ENCODE measurements at regions not wholly inside any gene's neighbourhood (a gene's known extent, or its start where the extent isn't known, plus 50 kb on each side); places are given as distances from the start of the nearest gene placed in this dataset.
"Not testable (repeated sequence)": the region's sequence is repeated elsewhere in the genome, so short reads cannot be mapped to it uniquely, and the experiment has no call there.

- not testable (repeated sequence) for DNase-seq
Observed at GRCh38 chr2:187610450-187610849, 56.2 kb upstream of the TFPI start.

- DNase-seq, result no peak
Observed at GRCh38 chr2:187612857-187613256, 58.6 kb upstream of the TFPI start.

GRCh38 chr2:187614756-187615155 lies 60.5 kb upstream of the TFPI start:
- no peak for DNase-seq

GRCh38 chr2:187615364-187615763 lies 61.1 kb upstream of the TFPI start:
- no peak for DNase-seq

GRCh38 chr2:187615902-187616301 lies 61.7 kb upstream of the TFPI start:
- no peak for DNase-seq

- DNase-seq, result no peak
Observed at GRCh38 chr2:187617120-187617519, 62.9 kb upstream of the TFPI start.

GRCh38 chr2:187617905-187618304 lies 63.7 kb upstream of the TFPI start:
- no peak for DNase-seq

- no peak for DNase-seq
Observed at GRCh38 chr2:187618813-187619212, 64.6 kb upstream of the TFPI start.

- DNase-seq, result no peak
Observed at GRCh38 chr2:187627153-187627552, 72.9 kb upstream of the TFPI start.

- not testable (repeated sequence) for DNase-seq
Observed at GRCh38 chr2:187636731-187637391, 82.6 kb upstream of the TFPI start.

GRCh38 chr2:187637392-187637740 lies 83.1 kb upstream of the TFPI start:
- not testable (repeated sequence) for DNase-seq

GRCh38 chr2:187637771-187638170 lies 83.5 kb upstream of the TFPI start:
- DNase-seq, result not testable (repeated sequence)

- DNase-seq, result no peak
Observed at GRCh38 chr2:187638840-187639239, 84.6 kb upstream of the TFPI start.

- DNase-seq, result no peak
Observed at GRCh38 chr2:187640926-187641510, 86.8 kb upstream of the TFPI start.

- no peak for DNase-seq
Observed at GRCh38 chr2:187642498-187642897, 88.3 kb upstream of the TFPI start.

GRCh38 chr2:187644486-187644885 lies 90.3 kb upstream of the TFPI start:
- no peak for DNase-seq

- DNase-seq, result no peak
Observed at GRCh38 chr2:187644981-187645380, 90.7 kb upstream of the TFPI start.

GRCh38 chr2:187646556-187646955 lies 92.3 kb upstream of the TFPI start:
- DNase-seq, result no peak

GRCh38 chr2:187654535-187654934 lies 100.3 kb upstream of the TFPI start:
- DNase-seq, result no peak

- DNase-seq, result no peak
Observed at GRCh38 chr2:187655001-187655400, 100.8 kb upstream of the TFPI start.

- DNase-seq, result no peak
Observed at GRCh38 chr2:187656123-187656522, 101.9 kb upstream of the TFPI start.

GRCh38 chr2:187658952-187659525 lies 104.8 kb upstream of the TFPI start:
- DNase-seq, result no peak

- not testable (repeated sequence) for DNase-seq
Observed at GRCh38 chr2:187676050-187676449, 121.8 kb upstream of the TFPI start.

- no peak for DNase-seq
Observed at GRCh38 chr2:187679454-187679853, 125.2 kb upstream of the TFPI start.

GRCh38 chr2:187684174-187684573 lies 129.9 kb upstream of the TFPI start:
- no peak for DNase-seq
